MG63 (cell line): ENCODE measurements at regions not wholly inside any gene's neighbourhood (a gene's known extent, or its start where the extent isn't known, plus 50 kb on each side); places are given as distances from the start of the nearest gene placed in this dataset.

Experiments used
- DNase-seq: peaks from one replicate; pipeline ENCODE4 v3.0.0-alpha.2; 2020
- H3K27me3 ChIP-seq: fragments of 250-450 bp; sonication (Bioruptor Pico); 2 replicates; pipeline ENCODE4 v1.5.1; 2020; ENCODE audit warnings: mild to moderate bottlenecking, moderate library complexity
- H3K36me3 ChIP-seq: fragments of 250-450 bp; sonication (Bioruptor Pico); 2 replicates; pipeline ENCODE4 v1.5.1; 2020; ENCODE audit warnings: mild to moderate bottlenecking, moderate library complexity
- H3K4me3 ChIP-seq: fragments of 250-450 bp; sonication (Bioruptor Pico); 2 replicates; pipeline ENCODE4 v1.5.1; 2020; ENCODE audit warnings: mild to moderate bottlenecking, moderate library complexity
- H3K9me3 ChIP-seq: fragments of 250-450 bp; sonication (Bioruptor Pico); 2 replicates; pipeline ENCODE4 v1.5.1; 2020; ENCODE audit warnings: mild to moderate bottlenecking, moderate library complexity

- Histone ChIP-seq H3K36me3 (no peaks in the 10 kb centered on the region), H3K27me3 (no peaks in the 10 kb centered on the region), H3K9me3 (no peaks in the 10 kb centered on the region), H3K4me3 (no peak overlapping the region)
- DNase-seq = no peak
These were observed 410.8 kb upstream of the EEF2KMT start for GRCh38 chr16:5508371-5508770.

GRCh38 chr16:5506021-5506420, 408.4 kb upstream of the EEF2KMT start:
- Histone ChIP-seq H3K27me3 (no peaks in the 10 kb centered on the region), H3K4me3 (no peak overlapping the region), H3K36me3 (no peaks in the 10 kb centered on the region), H3K9me3 (no peaks in the 10 kb centered on the region)
- no peak for DNase-seq

GRCh38 chr16:5505091-5505887, 407.7 kb upstream of the EEF2KMT start:
- no peaks in the 10 kb centered on the region for H3K9me3 ChIP-seq
- no peaks in the 10 kb centered on the region for H3K36me3 ChIP-seq
- no peak overlapping the region for H3K4me3 ChIP-seq
- no peaks in the 10 kb centered on the region for H3K27me3 ChIP-seq
- no peak for DNase-seq

GRCh38 chr16:5504064-5504781, 406.6 kb upstream of the EEF2KMT start:
- Histone ChIP-seq H3K9me3 (no peaks in the 10 kb centered on the region), H3K27me3 (no peaks in the 10 kb centered on the region), H3K36me3 (no peaks in the 10 kb centered on the region), H3K4me3 (no peak overlapping the region)
- peak; percentile 99 for DNase-seq

GRCh38 chr16:5502944-5503343, 405.3 kb upstream of the EEF2KMT start:
- Histone ChIP-seq H3K36me3 (no peaks in the 10 kb centered on the region), H3K4me3 (no peak overlapping the region), H3K9me3 (no peaks in the 10 kb centered on the region), H3K27me3 (no peaks in the 10 kb centered on the region)
- DNase-seq = no peak

- DNase-seq = peak; percentile 63
- Histone ChIP-seq H3K9me3 (no peaks in the 10 kb centered on the region), H3K4me3 (no peak overlapping the region), H3K36me3 (no peaks in the 10 kb centered on the region), H3K27me3 (no peaks in the 10 kb centered on the region)
These were observed 404.9 kb upstream of the EEF2KMT start for GRCh38 chr16:5502467-5502869.

- no peak overlapping the region for H3K4me3 ChIP-seq
- H3K36me3 ChIP-seq = no peaks in the 10 kb centered on the region
- no peaks in the 10 kb centered on the region for H3K27me3 ChIP-seq
- DNase-seq = no peak
- no peaks in the 10 kb centered on the region for H3K9me3 ChIP-seq
These were observed 402.9 kb upstream of the EEF2KMT start for GRCh38 chr16:5500526-5500925.

- no peaks in the 10 kb centered on the region for H3K9me3 ChIP-seq
- H3K27me3 ChIP-seq = no peaks in the 10 kb centered on the region
- H3K36me3 ChIP-seq = no peaks in the 10 kb centered on the region
- H3K4me3 ChIP-seq = no peak overlapping the region
- no peak for DNase-seq
These were observed 401.0 kb upstream of the EEF2KMT start for GRCh38 chr16:5498562-5498961.

- no peak overlapping the region for H3K4me3 ChIP-seq
- H3K36me3 ChIP-seq = no peaks in the 10 kb centered on the region
- H3K27me3 ChIP-seq = no peaks in the 10 kb centered on the region; the same call in 1 of the 2 replicates
- H3K9me3 ChIP-seq = no peaks in the 10 kb centered on the region
- DNase-seq = no peak
These were observed 398.4 kb upstream of the EEF2KMT start for GRCh38 chr16:5496013-5496412.

- DNase-seq = peak; percentile 60
- H3K4me3 ChIP-seq = no peak overlapping the region
- H3K9me3 ChIP-seq = no peaks in the 10 kb centered on the region
- no peaks in the 10 kb centered on the region; the same call in 1 of the 2 replicates for H3K27me3 ChIP-seq
- no peaks in the 10 kb centered on the region for H3K36me3 ChIP-seq
These were observed 392.9 kb upstream of the EEF2KMT start for GRCh38 chr16:5490499-5490898.

- Histone ChIP-seq H3K9me3 (no peaks in the 10 kb centered on the region), H3K27me3 (no peaks in the 10 kb centered on the region; the same call in 1 of the 2 replicates), H3K4me3 (no peak overlapping the region), H3K36me3 (no peaks in the 10 kb centered on the region)
- no peak for DNase-seq
These were observed 391.0 kb upstream of the EEF2KMT start for GRCh38 chr16:5488581-5488980.

- Histone ChIP-seq H3K36me3 (no peaks in the 10 kb centered on the region), H3K27me3 (no peaks in the 10 kb centered on the region; the same call in 1 of the 2 replicates), H3K4me3 (no peak overlapping the region), H3K9me3 (no peaks in the 10 kb centered on the region)
- no peak for DNase-seq
These were observed 390.1 kb upstream of the EEF2KMT start for GRCh38 chr16:5487728-5488127.

GRCh38 chr16:5482256-5482655, 384.7 kb upstream of the EEF2KMT start:
- Histone ChIP-seq H3K27me3 (peaks cover 4% of the 10 kb centered on the region; the same call in 1 of the 2 replicates), H3K36me3 (no peaks in the 10 kb centered on the region), H3K4me3 (no peak overlapping the region), H3K9me3 (no peaks in the 10 kb centered on the region)
- DNase-seq = no peak

GRCh38 chr16:5480431-5481195, 383.0 kb upstream of the EEF2KMT start:
- DNase-seq = no peak
- H3K9me3 ChIP-seq = no peaks in the 10 kb centered on the region
- no peak overlapping the region for H3K4me3 ChIP-seq
- H3K36me3 ChIP-seq = no peaks in the 10 kb centered on the region
- peaks cover 4% of the 10 kb centered on the region; the same call in 1 of the 2 replicates for H3K27me3 ChIP-seq

- DNase-seq = no peak
- Histone ChIP-seq H3K27me3 (peaks cover 4% of the 10 kb centered on the region; the same call in 1 of the 2 replicates), H3K36me3 (no peaks in the 10 kb centered on the region), H3K4me3 (no peak overlapping the region), H3K9me3 (no peaks in the 10 kb centered on the region)
These were observed 382.3 kb upstream of the EEF2KMT start for GRCh38 chr16:5479926-5480325.

GRCh38 chr16:5478036-5478435, 380.4 kb upstream of the EEF2KMT start:
- Histone ChIP-seq H3K36me3 (no peaks in the 10 kb centered on the region), H3K9me3 (no peaks in the 10 kb centered on the region), H3K4me3 (no peak overlapping the region), H3K27me3 (peaks cover 4% of the 10 kb centered on the region; the same call in 1 of the 2 replicates)
- DNase-seq = no peak

- Histone ChIP-seq H3K4me3 (no peak overlapping the region), H3K27me3 (peaks cover 4% of the 10 kb centered on the region; the same call in 1 of the 2 replicates), H3K36me3 (no peaks in the 10 kb centered on the region), H3K9me3 (no peaks in the 10 kb centered on the region)
- no peak for DNase-seq
These were observed 379.7 kb upstream of the EEF2KMT start for GRCh38 chr16:5477251-5477650.
